HEK293T (cell line): ENCODE measurements at regions not wholly inside any gene's neighbourhood (a gene's known extent, or its start where the extent isn't known, plus 50 kb on each side); places are given as distances from the start of the nearest gene placed in this dataset.

Experiments used
- BHLHE40 ChIP-seq: fragments of 450-650 bp; IDR thresholded peaks from 2 replicates; pipeline ENCODE4 v1.6.1; 2016; ENCODE audit warnings: mild to moderate bottlenecking, moderate library complexity, borderline replicate concordance
- FOXM1 ChIP-seq: fragments of 450-650 bp; IDR thresholded peaks from 2 replicates; pipeline ENCODE4 v1.6.1; 2017; ENCODE audit warnings: mild to moderate bottlenecking, borderline replicate concordance
- HDGF ChIP-seq: fragments of 450-650 bp; IDR thresholded peaks from 2 replicates; pipeline ENCODE4 v1.6.1; 2017; ENCODE audit warnings: antibody characterized with exemption, borderline replicate concordance
- SP1 ChIP-seq: fragments of 450-650 bp; IDR thresholded peaks from 2 replicates; pipeline ENCODE4 v1.6.1; 2017
- ZNF384 ChIP-seq: fragments of 450-650 bp; IDR thresholded peaks from 2 replicates; pipeline ENCODE4 v1.6.1; 2016

DNA sequence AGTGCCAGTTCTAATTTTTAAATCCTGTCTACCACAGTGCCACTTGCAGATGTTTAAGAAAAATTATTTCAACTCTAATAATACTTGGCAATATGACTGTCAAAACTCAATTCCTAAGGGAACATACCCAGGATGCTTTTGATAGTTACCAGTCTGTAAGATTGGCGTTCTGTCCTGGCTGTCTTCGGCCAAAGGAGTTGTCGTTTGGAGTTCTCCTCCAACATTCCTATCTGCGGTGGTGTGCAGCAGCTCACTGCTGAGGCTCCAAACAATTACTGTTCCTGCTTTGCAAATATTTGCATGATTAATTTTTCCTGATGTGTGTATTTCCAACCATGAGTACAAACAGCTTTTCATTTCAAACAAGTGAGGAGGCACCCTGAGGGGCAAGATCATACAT lies 330.8 kb upstream of the DPH6 start:
- TF ChIP-seq HDGF (no peak), SP1 (no peak), ZNF384 (no peak), FOXM1 (no peak), BHLHE40 (no peak)
